ENCODE measurements at regions not wholly inside any gene's neighbourhood (a gene's known extent, or its start where the extent isn't known, plus 50 kb on each side); places are given as distances from the start of the nearest gene placed in this dataset.
A peak's percentile ranks its signal among the peaks of the same experiment; 100 is the strongest.

DNA sequence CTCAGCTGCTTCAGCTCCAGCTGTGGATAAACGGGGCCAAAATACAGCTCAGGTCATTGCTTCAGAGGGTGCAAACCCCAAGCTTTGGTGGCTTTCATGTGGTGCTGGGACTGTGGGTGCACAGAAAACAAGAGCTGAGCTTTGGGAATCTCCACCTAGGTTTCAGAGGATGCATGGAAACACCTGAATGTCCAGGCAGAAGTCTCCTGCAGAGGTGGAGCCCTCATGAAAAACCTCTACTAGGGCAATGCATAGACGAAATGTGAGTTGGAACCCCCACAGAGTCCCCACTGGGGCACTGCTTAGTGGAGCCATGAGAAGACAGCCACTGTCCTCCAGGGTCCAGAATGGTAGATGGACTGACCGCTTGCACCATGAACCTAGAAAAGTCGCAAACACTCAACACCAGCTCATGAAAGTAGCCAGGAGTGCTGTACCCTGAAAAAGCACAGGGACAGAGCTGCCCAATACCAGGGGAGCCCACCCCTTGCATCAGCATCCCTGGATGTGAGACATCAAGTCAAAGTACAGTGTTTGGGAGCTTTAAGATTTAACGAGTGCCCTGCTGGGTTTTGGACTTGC is 147.9 kb upstream of the SOX11 start:
- DNase-seq: no peak
- TF ChIP-seq, protein P1, sequence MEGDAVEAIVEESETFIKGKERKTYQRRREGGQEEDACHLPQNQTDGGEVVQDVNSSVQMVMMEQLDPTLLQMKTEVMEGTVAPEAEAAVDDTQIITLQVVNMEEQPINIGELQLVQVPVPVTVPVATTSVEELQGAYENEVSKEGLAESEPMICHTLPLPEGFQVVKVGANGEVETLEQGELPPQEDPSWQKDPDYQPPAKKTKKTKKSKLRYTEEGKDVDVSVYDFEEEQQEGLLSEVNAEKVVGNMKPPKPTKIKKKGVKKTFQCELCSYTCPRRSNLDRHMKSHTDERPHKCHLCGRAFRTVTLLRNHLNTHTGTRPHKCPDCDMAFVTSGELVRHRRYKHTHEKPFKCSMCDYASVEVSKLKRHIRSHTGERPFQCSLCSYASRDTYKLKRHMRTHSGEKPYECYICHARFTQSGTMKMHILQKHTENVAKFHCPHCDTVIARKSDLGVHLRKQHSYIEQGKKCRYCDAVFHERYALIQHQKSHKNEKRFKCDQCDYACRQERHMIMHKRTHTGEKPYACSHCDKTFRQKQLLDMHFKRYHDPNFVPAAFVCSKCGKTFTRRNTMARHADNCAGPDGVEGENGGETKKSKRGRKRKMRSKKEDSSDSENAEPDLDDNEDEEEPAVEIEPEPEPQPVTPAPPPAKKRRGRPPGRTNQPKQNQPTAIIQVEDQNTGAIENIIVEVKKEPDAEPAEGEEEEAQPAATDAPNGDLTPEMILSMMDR (IDR thresholded peaks at IDR 0.05): no peak
- no peak for TF ChIP-seq POLR2A (IDR thresholded peaks at IDR 0.05)
- intact Hi-C loops (cut with DNase I; ENCODE audit: low total_unique reads): no loop called here
- Histone ChIP-seq H3K27ac (no peak overlapping the region), H3K36me3 (ENCODE audit: low read depth, missing control alignments) (no peaks in the 10 kb centered on the region), H3K9me3 (no peaks in the 10 kb centered on the region), H3K27me3 (no peaks in the 10 kb centered on the region), H3K4me1 (no peaks in the 10 kb centered on the region), H3K4me3 (no peak overlapping the region)
- 90 to 93% methylated on average over 5 of the region's 5 CpGs for WGBS, 2 donors

DNA sequence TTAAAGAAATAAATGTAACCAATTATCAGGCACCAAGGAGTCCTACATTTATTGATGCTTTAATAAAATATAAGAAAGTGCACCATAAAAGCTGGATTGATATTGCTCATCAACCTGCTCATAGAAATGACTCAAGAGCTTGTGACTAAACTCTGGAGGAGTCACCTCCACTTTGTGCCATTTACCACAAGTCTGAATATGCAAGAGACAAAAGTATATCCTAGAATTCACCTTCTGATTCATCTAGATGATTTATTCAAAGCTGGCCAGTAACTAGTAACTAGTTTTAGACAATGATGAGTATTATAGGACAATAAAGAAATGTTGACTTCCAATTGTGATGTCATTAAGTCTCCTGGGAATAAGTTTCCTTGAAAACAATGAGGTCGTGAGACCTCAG is 146.0 kb upstream of the SOX11 start:
- H3K27ac ChIP-seq: no peak overlapping the region
- 91 to 93% methylated on average over 1 of the region's 1 CpG for WGBS, 2 donors
- no peaks in the 10 kb centered on the region for H3K4me1 ChIP-seq
- no peaks in the 10 kb centered on the region for H3K27me3 ChIP-seq
- no peak for DNase-seq
- intact Hi-C loops (cut with DNase I; ENCODE audit: low total_unique reads): no loop called here
- no peaks in the 10 kb centered on the region for H3K36me3 ChIP-seq (ENCODE audit: low read depth, missing control alignments)
- H3K9me3 ChIP-seq: no peaks in the 10 kb centered on the region
- TF ChIP-seq POLR2A (IDR thresholded peaks at IDR 0.05): no peak
- TF ChIP-seq, protein P1 (IDR thresholded peaks at IDR 0.05): no peak
- H3K4me3 ChIP-seq: no peak overlapping the region

DNA sequence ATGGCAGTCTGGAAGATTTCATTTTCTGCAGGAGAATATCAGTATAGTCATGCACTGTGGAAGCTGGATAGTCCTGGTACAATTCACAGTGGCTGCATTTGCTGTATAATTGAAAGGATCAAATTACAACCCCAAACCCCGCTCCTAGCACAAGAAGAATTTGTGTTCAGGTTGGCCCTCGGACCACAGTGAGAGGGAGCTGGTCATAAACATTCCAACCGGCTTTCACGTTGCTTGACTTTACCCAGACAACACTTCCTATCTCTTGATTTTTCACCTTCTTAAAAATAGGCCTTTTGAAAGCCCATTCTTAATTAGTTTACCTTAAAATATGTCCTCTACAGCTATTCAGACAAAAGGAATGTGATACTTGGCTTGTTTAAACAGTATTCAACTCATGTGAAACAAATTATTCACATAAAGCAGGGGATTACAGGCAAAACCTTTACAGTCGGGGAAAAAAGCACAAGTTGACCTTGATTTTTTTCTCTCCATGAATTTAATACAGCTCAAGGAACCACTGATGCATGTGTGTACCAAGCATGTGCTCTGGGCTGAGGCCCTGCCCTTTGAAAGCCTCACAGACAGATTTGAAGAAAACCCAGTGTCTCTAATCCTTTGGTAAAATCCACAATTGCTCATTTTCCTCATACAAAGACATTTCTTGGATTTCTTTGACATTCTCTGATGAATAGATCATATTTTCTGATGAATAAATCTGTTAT is 143.0 kb upstream of the SOX11 start:
- H3K36me3 ChIP-seq (ENCODE audit: low read depth, missing control alignments): no peaks in the 10 kb centered on the region
- no peak for TF ChIP-seq POLR2A (IDR thresholded peaks at IDR 0.05)
- TF ChIP-seq, protein P1 (IDR thresholded peaks at IDR 0.05): no peak
- no peak overlapping the region for H3K27ac ChIP-seq
- DNase-seq: no peak
- no peaks in the 10 kb centered on the region for H3K9me3 ChIP-seq
- intact Hi-C loops (cut with DNase I; ENCODE audit: low total_unique reads): no loop called here
- no peaks in the 10 kb centered on the region for H3K27me3 ChIP-seq
- no peak overlapping the region for H3K4me3 ChIP-seq
- 65 to 67% methylated on average over 5 of the region's 5 CpGs for WGBS, 2 donors
- no peaks in the 10 kb centered on the region for H3K4me1 ChIP-seq

DNA sequence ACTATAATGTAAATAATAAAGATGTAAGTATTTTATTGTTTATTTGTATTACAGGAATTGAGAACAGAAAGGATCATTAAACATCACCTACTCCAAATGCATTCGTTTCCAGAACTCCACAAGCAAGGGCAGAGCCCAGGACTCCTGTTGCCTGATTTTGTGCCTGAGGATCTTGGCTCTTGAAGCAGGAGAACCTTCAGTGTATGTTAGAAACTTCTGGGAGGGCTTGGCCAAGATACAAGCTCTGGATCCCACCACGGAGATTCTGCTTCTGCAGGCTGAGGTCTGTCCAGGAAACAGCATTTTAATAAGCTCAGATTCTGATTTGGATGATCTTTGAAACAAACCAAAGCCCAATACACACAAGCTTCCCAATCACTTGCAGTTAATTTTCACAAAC is 142.4 kb upstream of the SOX11 start:
- no peak for DNase-seq
- Histone ChIP-seq H3K36me3 (ENCODE audit: low read depth, missing control alignments) (no peaks in the 10 kb centered on the region), H3K9me3 (no peaks in the 10 kb centered on the region), H3K4me1 (no peaks in the 10 kb centered on the region), H3K27me3 (no peaks in the 10 kb centered on the region), H3K27ac (no peak overlapping the region), H3K4me3 (no peak overlapping the region)
- 46 to 52% methylated on average over 2 of the region's 2 CpGs for WGBS, 2 donors
- TF ChIP-seq POLR2A (IDR thresholded peaks at IDR 0.05): no peak
- TF ChIP-seq, protein P1 (IDR thresholded peaks at IDR 0.05): no peak
- intact Hi-C loops (cut with DNase I; ENCODE audit: low total_unique reads): no loop called here

DNA sequence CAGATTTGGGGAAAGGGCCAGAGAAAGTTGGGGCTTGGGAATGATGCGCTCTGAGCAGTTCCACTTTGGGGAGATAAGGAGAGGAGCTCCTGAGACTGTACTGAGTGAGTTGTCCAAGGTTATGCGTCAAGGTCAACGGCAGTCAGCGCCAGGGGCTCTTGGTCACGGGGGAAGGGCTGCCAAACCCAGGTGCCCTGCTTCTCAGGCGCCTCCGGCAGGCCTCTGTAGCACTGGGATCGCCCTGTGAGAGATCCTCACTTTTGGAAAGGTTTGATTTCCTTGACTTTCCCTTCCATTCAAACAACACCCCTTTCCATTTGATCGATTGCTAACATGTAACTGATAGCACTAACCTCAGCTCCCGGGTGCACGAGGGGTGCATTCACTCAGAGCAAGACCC is 136.5 kb upstream of the SOX11 start:
- 15 to 17% methylated on average over 10 to 11 of the region's 11 CpGs for WGBS, 2 donors
- TF ChIP-seq, protein P1 (IDR thresholded peaks at IDR 0.05): no peak
- no peak for TF ChIP-seq POLR2A (IDR thresholded peaks at IDR 0.05)
- no peak for DNase-seq

More for the DNA sequence above, 136.5 kb upstream of the SOX11 start:
- Histone ChIP-seq H3K27me3 (no peaks in the 10 kb centered on the region), H3K36me3 (ENCODE audit: low read depth, missing control alignments) (no peaks in the 10 kb centered on the region), H3K9me3 (no peaks in the 10 kb centered on the region), H3K27ac (no peak overlapping the region), H3K4me1 (peaks cover 7% of the 10 kb centered on the region), H3K4me3 (peak overlapping the region in 1 of 2 donors; percentile 21)
- intact Hi-C loops (cut with DNase I; ENCODE audit: low total_unique reads): no loop called here
